ENCODE measurements at regions not wholly inside any gene's neighbourhood (a gene's known extent, or its start where the extent isn't known, plus 50 kb on each side); places are given as distances from the start of the nearest gene placed in this dataset.

GRCh38 chr3:144063306-144063705 is 91.7 kb downstream of the DIPK2A start:
- TF ChIP-seq CTCF (conservative IDR thresholded peaks at IDR 0.05 in 1 of 2, IDR thresholded peaks at IDR 0.05 in 1 of 2; ENCODE audit: low read depth in 1 of 2, low read length in 2 of 2) (no peak), EZH2 (IDR thresholded peaks at IDR 0.05; ENCODE audit: low read length, missing control alignments) (no peak)
- no peak for DNase-seq (ENCODE audit: low read depth in 2 of 2)
- no peak overlapping the region for H3K27ac ChIP-seq (ENCODE audit: insufficient read depth, low read length)
- no peak overlapping the region for H3K4me3 ChIP-seq (replicated peaks in 1 of 4; ENCODE audit: control extremely low read depth in 1 of 4, insufficient read depth in 1 of 4, low read depth in 3 of 4, low read length in 4 of 4)
- no peaks in the 10 kb centered on the region for H3K4me1 ChIP-seq (ENCODE audit: control insufficient read depth, extremely low read depth, insufficient read depth, low read length)
- H4K20me1 ChIP-seq (ENCODE audit: control insufficient read depth, extremely low read depth, insufficient read depth, low read length) = no peaks in the 10 kb centered on the region
- no peaks in the 10 kb centered on the region for H3K9me3 ChIP-seq (ENCODE audit: control insufficient read depth, insufficient read depth, low read depth, low read length)
- H3K4me2 ChIP-seq (ENCODE audit: extremely low read depth, insufficient read depth, low read length) = no peak overlapping the region
- H3K27me3 ChIP-seq (ENCODE audit: control insufficient read depth, insufficient read depth, low read length) = no peaks in the 10 kb centered on the region
- H3K36me3 ChIP-seq (ENCODE audit: control insufficient read depth, insufficient read depth, low read length) = no peaks in the 10 kb centered on the region
- no peak overlapping the region for H2AFZ ChIP-seq (ENCODE audit: low read length)
- no peaks in the 10 kb centered on the region for H3K79me2 ChIP-seq (ENCODE audit: control insufficient read depth, insufficient read depth, low read length)
- H3K9ac ChIP-seq (ENCODE audit: insufficient read depth, low read length) = no peak overlapping the region

GRCh38 chr3:144067059-144067458 is 95.4 kb downstream of the DIPK2A start:
- TF ChIP-seq CTCF (conservative IDR thresholded peaks at IDR 0.05 in 1 of 2, IDR thresholded peaks at IDR 0.05 in 1 of 2; ENCODE audit: low read depth in 1 of 2, low read length in 2 of 2) (no peak), EZH2 (IDR thresholded peaks at IDR 0.05; ENCODE audit: low read length, missing control alignments) (no peak)

GRCh38 chr3:144073698-144074097 is 102.1 kb downstream of the DIPK2A start:
- no peaks in the 10 kb centered on the region for H3K36me3 ChIP-seq (ENCODE audit: control insufficient read depth, insufficient read depth, low read length)
- no peak overlapping the region for H3K4me2 ChIP-seq (ENCODE audit: extremely low read depth, insufficient read depth, low read length)
- no peaks in the 10 kb centered on the region for H3K27me3 ChIP-seq (ENCODE audit: control insufficient read depth, insufficient read depth, low read length)
- no peaks in the 10 kb centered on the region for H3K9me3 ChIP-seq (ENCODE audit: control insufficient read depth, insufficient read depth, low read depth, low read length)
- H3K4me3 ChIP-seq (replicated peaks in 1 of 4; ENCODE audit: control extremely low read depth in 1 of 4, insufficient read depth in 1 of 4, low read depth in 3 of 4, low read length in 4 of 4) = no peak overlapping the region
- H3K9ac ChIP-seq (ENCODE audit: insufficient read depth, low read length) = no peak overlapping the region
- TF ChIP-seq EZH2 (IDR thresholded peaks at IDR 0.05; ENCODE audit: low read length, missing control alignments) (no peak), CTCF (conservative IDR thresholded peaks at IDR 0.05 in 1 of 2, IDR thresholded peaks at IDR 0.05 in 1 of 2; ENCODE audit: low read depth in 1 of 2, low read length in 2 of 2) (no peak)
- H3K4me1 ChIP-seq (ENCODE audit: control insufficient read depth, extremely low read depth, insufficient read depth, low read length) = no peaks in the 10 kb centered on the region
- no peaks in the 10 kb centered on the region for H3K79me2 ChIP-seq (ENCODE audit: control insufficient read depth, insufficient read depth, low read length)
- no peak for DNase-seq (ENCODE audit: low read depth in 2 of 2)
- H4K20me1 ChIP-seq (ENCODE audit: control insufficient read depth, extremely low read depth, insufficient read depth, low read length) = no peaks in the 10 kb centered on the region
- H2AFZ ChIP-seq (ENCODE audit: low read length) = no peak overlapping the region
- no peak overlapping the region for H3K27ac ChIP-seq (ENCODE audit: insufficient read depth, low read length)

More at GRCh38 chr3:144067059-144067458, 95.4 kb downstream of the DIPK2A start:
- Histone ChIP-seq H3K4me1 (ENCODE audit: control insufficient read depth, extremely low read depth, insufficient read depth, low read length) (no peaks in the 10 kb centered on the region), H3K9me3 (ENCODE audit: control insufficient read depth, insufficient read depth, low read depth, low read length) (no peaks in the 10 kb centered on the region), H2AFZ (ENCODE audit: low read length) (no peak overlapping the region), H3K27me3 (ENCODE audit: control insufficient read depth, insufficient read depth, low read length) (no peaks in the 10 kb centered on the region), H3K27ac (ENCODE audit: insufficient read depth, low read length) (no peak overlapping the region), H4K20me1 (ENCODE audit: control insufficient read depth, extremely low read depth, insufficient read depth, low read length) (no peaks in the 10 kb centered on the region), H3K4me2 (ENCODE audit: extremely low read depth, insufficient read depth, low read length) (no peak overlapping the region), H3K9ac (ENCODE audit: insufficient read depth, low read length) (no peak overlapping the region), H3K4me3 (replicated peaks in 1 of 4; ENCODE audit: control extremely low read depth in 1 of 4, insufficient read depth in 1 of 4, low read depth in 3 of 4, low read length in 4 of 4) (no peak overlapping the region), H3K36me3 (ENCODE audit: control insufficient read depth, insufficient read depth, low read length) (no peaks in the 10 kb centered on the region), H3K79me2 (ENCODE audit: control insufficient read depth, insufficient read depth, low read length) (no peaks in the 10 kb centered on the region)
- no peak for DNase-seq (ENCODE audit: low read depth in 2 of 2)
